HK-2 (cell line): ENCODE measurements at regions not wholly inside any gene's neighbourhood (a gene's known extent, or its start where the extent isn't known, plus 50 kb on each side); places are given as distances from the start of the nearest gene placed in this dataset.

Experiments used
- DNase-seq: peaks from one replicate; pipeline ENCODE4 v3.0.0-alpha.2; 2018; ENCODE audit not compliant: unreplicated experiment

GRCh38 chr4:124321364-124321763, 391.2 kb downstream of the ANKRD50 start:
- DNase-seq: no peak

GRCh38 chr4:124322234-124323065, 390.1 kb downstream of the ANKRD50 start:
- DNase-seq: no peak

GRCh38 chr4:124325690-124326089, 386.8 kb downstream of the ANKRD50 start:
- DNase-seq: no peak

- DNase-seq: no peak
These were observed 383.4 kb downstream of the ANKRD50 start for GRCh38 chr4:124329134-124329533.

GRCh38 chr4:124330045-124330444, 382.5 kb downstream of the ANKRD50 start:
- no peak for DNase-seq

GRCh38 chr4:124331781-124332180, 380.8 kb downstream of the ANKRD50 start:
- no peak for DNase-seq

- no peak for DNase-seq
These were observed 379.1 kb downstream of the ANKRD50 start for GRCh38 chr4:124333466-124333865.

- DNase-seq: peak; percentile 9
These were observed 378.4 kb downstream of the ANKRD50 start for GRCh38 chr4:124334119-124334518.

- DNase-seq: no peak
These were observed 374.7 kb downstream of the ANKRD50 start for GRCh38 chr4:124337874-124338273.

GRCh38 chr4:124343661-124344171, 368.8 kb downstream of the ANKRD50 start:
- no peak for DNase-seq

- DNase-seq: no peak
These were observed 339.6 kb downstream of the ANKRD50 start for GRCh38 chr4:124372916-124373315.

- no peak for DNase-seq
These were observed 326.4 kb downstream of the ANKRD50 start for GRCh38 chr4:124386163-124386562.

GRCh38 chr4:124386648-124387047, 325.9 kb downstream of the ANKRD50 start:
- DNase-seq: no peak

- DNase-seq: no peak
These were observed 322.9 kb downstream of the ANKRD50 start for GRCh38 chr4:124389591-124389990.

- DNase-seq: no peak
These were observed 321.7 kb downstream of the ANKRD50 start for GRCh38 chr4:124390861-124391260.

GRCh38 chr4:124396333-124396732, 316.2 kb downstream of the ANKRD50 start:
- no peak for DNase-seq

GRCh38 chr4:124401606-124402005, 310.9 kb downstream of the ANKRD50 start:
- DNase-seq: no peak

- no peak for DNase-seq
These were observed 303.5 kb downstream of the ANKRD50 start for GRCh38 chr4:124409044-124409443.

GRCh38 chr4:124414276-124415040, 298.1 kb downstream of the ANKRD50 start:
- DNase-seq: no peak

- no peak for DNase-seq
These were observed 297.4 kb downstream of the ANKRD50 start for GRCh38 chr4:124415146-124415545.

GRCh38 chr4:124417371-124417770, 295.2 kb downstream of the ANKRD50 start:
- no peak for DNase-seq

GRCh38 chr4:124420166-124420695, 292.3 kb downstream of the ANKRD50 start:
- no peak for DNase-seq

- DNase-seq: no peak
These were observed 289.4 kb downstream of the ANKRD50 start for GRCh38 chr4:124423160-124423559.
